GM21786 (cell line): ENCODE measurements at regions not wholly inside any gene's neighbourhood (a gene's known extent, or its start where the extent isn't known, plus 50 kb on each side); places are given as distances from the start of the nearest gene placed in this dataset.
A peak's percentile ranks its signal among the peaks of the same experiment; 100 is the strongest.

ENCODE experiments used
- ATAC-seq: cut with Tn5 transposase; IDR thresholded peaks from one replicate; pipeline ENCODE4 v1.9.1; 2021; ENCODE audit not compliant: unreplicated experiment

- ATAC-seq, result no peak
Measured at GRCh38 chr1:87560137-87560536, 231.5 kb downstream of the LMO4 start.

DNA sequence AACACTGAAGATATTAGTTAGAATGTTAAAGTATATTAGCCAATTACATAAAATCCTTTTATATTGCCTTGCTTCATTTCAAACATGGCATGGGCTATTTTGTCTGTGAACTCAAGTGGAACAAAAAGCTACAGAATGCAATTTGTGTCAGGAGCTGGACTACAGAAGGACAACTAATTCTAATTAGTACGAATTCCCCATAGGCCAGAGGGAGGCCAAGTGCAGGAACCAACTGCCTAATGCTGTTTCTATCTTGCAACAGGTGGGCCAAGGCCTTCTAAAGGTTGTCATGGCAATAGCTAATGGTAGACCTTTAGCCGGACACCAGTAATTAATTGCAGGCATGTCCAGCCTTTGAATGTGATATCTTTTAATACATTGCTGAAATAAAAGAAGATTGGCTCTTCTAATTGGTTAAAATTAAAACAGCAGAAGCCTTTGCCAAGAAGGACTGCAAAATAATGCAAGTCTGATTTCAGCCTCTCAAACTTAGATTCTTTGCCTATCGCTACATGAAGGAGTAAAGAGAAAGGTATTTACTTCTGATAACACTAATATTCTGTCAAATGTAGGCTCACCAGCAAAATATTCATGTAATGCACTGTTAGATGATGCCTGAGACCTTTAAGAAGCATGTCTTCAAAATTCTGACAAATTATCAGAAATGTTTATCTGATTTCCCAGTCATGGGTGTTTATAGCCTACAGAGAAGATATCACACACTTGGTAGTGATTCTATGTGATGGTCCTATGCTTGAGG lies 232.1 kb downstream of the LMO4 start:
- ATAC-seq, result no peak

GRCh38 chr1:87563211-87563610 lies 234.5 kb downstream of the LMO4 start:
- no peak for ATAC-seq

GRCh38 chr1:87565861-87566260 lies 237.2 kb downstream of the LMO4 start:
- ATAC-seq, result no peak

DNA sequence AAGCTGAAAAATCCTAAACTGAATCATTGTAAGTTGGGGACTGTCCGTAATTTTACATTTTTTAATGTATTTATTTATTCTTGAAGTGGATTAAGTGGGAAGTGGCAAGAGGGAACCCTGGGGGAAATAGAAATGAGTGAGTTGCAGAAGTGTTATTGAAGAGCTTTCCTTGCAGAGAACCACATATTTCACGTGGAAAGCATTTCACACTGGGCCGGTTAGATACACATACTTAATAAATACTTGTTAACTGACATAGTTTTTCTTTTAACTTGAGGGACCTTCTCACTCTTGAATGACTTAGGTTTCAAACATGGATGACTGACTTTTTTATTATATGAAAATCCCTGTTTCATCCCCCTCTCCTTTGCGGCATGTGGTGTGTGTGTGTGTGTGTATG lies 239.3 kb downstream of the LMO4 start:
- no peak for ATAC-seq

DNA sequence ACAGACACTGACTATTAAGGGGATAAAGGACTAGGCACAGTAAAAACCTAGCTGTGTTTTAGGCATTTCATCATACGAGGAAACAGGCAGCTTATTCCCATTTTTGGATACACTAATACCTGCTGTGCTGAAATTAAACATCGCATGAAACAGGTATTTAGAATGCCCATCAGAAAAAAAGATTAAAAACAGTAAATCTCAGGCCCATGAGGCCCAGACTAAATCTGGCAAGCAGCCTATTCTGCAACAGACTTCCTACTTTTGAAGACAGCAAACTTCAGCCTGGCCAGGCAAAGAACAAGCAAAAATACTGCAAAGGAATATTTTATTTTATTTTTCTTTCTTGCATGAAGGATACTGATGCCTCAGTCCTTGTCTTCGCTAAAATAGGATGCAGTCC lies 240.2 kb downstream of the LMO4 start:
- no peak for ATAC-seq

GRCh38 chr1:87572008-87572407 lies 243.3 kb downstream of the LMO4 start:
- no peak for ATAC-seq

DNA sequence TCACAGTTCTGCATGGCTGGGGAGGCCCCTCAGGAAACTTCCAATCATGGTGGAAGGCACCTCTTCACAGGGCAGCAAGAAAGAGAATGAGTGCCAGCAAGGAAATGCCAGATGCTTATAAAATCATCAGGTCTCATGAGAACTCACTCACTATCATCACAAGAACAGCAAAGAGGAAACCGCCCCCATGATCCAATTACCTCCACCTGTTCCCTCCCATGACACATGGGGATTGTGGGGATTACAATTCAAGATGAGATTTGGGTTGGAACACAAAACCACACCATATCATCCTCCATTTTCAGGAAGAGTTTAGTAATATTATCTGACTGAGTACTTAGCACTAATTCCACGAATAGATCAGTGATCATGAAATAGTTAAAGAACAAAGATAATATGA lies 244.2 kb downstream of the LMO4 start:
- no peak for ATAC-seq

- ATAC-seq, result no peak
Measured at GRCh38 chr1:87575528-87575927, 246.8 kb downstream of the LMO4 start.

DNA sequence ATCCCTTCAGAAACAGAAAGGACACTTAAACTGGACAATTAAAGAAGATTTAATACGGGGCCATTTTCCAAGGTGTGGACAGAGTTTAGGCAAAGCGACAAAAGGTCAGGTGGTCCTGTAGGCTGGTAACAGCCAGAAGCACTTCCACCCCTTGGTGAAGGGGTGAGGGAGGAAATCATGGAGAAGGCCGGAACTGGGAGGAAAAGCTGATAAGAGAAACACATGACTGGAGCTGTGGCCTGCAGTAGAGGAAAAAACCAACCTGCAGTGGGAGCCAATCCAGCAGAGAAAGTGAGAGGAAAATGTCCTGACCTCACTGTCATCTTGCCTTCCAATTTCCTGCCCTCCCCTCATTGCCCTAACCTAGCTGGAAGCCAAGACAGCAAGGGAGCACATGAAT lies 249.8 kb downstream of the LMO4 start:
- ATAC-seq, result no peak

- ATAC-seq, result no peak
Measured at GRCh38 chr1:87583459-87583858, 254.8 kb downstream of the LMO4 start.

DNA sequence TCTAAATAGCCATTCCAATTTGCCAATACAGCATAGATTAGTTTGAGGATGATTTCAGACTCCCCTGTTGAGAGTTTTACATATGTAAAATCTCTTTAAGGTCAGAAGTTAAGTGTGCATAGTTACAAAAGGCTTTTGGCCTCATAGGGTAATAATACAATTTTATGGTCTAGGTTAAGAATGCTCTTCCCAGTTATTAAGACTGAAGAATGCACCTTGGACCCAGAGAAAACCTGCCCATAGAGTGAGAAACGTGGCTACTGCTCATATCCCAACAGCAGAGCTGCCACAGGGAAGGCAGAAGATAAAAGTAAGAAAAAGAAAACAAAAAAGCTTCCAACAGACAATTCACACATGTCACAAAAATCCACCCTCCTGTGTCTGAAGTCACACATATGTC lies 255.9 kb downstream of the LMO4 start:
- ATAC-seq, result no peak

DNA sequence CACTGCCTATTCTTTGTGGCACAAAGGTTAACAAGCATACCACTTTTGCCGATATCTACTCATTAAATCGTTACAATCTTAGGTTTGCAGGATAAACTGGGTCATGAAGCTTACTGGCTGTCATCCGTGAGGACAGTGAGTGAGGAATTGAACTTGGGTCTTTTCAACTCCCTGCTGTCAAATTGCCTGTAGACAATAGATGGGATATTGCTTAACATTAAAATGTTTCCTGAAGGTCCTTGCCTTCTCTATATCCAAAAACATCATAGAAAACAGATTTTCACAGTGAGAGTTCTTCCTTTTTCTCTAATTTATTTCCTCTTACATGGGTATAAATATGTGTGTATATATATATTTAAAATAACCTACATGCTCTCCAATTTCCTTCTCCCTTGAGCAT lies 257.8 kb downstream of the LMO4 start:
- no peak for ATAC-seq

DNA sequence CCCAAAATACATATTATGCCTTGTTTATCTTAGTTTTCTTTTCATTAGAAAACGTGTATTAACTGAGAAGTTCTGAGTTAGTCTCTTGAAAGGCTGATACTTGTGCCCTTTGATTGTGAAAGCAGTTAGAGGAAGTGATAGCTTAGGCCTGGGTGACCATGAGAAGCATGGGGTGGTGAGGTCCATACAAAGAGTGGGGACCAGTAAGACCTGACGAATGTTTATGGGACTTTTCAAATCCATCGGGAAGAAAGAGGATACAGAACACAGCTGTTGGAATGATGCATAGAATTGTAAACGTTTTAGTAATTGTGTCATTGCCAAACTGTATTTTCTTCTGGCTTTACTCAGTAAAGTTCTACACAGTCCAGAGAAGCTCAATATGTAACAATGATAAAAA lies 259.8 kb downstream of the LMO4 start:
- ATAC-seq, result peak; percentile 81

DNA sequence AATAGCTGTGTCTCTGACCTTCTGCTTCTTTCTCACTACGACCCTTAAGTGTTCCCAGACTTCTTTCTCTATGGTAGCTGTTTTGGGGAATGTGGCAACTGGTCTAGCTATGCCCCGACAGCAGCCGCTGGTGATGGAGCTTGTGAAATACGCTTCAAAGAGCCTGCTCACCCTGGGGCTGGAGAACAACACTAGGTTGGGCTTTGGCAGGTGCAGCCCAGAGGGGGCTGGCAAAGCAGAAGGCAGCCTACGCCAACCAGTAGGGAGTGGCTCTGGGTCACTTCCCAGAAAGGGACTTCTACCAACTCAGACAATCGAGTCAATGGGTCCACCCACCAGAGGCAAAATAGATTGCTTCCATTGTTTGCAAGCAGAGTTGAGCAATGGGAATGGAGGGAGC lies 262.8 kb downstream of the LMO4 start:
- no peak for ATAC-seq

DNA sequence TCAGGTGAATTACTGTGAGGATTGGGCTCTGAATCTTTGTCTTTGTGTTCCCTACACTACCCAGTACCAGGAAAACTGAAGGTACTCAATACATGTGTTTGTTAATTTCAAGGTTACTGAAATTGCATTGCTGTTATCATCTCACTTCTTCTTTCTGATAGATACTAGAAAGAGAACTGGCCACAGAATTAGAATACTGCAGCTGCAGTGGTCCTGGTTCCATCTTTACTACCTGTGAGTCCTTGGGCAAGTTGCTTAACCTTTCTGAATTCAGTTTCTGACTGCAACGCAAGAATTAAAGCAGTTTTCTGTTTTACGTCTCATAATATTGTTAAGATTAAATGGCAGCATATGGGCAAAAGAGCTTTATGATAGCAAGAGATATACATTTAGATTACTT lies 263.5 kb downstream of the LMO4 start:
- peak; percentile 77 for ATAC-seq

DNA sequence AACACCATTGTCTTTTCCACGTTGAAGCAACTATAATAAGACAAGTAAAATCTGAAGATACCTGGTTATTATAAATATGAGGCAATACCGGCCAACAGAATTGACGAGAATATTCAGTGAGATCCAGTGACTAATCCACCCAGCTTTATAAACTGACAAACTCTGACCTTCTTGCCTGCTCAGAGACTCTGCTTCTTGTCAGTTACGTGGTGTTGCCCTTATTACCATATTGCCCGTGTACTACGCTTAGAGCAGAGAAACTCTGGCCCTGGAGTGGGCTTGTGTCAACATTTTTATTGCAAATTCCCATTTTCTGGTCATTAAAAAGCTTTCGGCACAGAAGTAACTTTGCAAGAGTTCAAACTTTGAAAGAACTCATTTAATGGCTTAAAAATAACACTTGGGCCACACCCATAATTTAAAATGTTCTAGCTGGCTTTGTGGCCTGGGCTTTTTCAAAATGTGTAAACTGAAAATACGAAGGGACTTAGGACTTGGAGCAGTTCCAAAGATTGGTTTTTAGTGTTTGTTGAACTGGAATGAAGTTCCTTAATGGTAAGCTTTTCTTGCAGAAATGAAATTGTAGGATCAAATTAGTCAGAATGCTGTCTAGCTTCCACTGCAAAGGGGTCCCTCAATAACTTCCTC lies 266.2 kb downstream of the LMO4 start:
- no peak for ATAC-seq

- ATAC-seq, result no peak
Measured at GRCh38 chr1:87595384-87595781, 266.7 kb downstream of the LMO4 start.

DNA sequence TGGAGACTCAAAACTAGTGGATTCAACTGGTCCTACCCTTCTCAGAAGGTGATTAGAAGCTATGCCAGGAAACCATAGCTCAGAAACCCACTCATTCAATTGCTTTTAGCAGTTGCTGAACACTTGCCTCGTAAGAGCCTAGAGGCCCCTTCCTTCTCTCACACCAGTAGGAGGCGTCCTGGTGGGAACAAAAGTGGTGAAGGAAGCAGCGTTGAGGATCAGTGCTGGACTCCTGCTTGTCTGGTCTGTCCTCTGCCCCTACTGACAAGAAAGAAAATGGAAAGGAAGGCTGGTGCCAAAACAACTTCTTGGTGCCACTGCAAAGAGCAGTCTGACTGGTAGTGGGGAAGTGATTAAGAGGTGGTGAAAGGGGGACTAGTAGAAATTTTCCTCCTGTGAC lies 269.7 kb downstream of the LMO4 start:
- ATAC-seq, result no peak

DNA sequence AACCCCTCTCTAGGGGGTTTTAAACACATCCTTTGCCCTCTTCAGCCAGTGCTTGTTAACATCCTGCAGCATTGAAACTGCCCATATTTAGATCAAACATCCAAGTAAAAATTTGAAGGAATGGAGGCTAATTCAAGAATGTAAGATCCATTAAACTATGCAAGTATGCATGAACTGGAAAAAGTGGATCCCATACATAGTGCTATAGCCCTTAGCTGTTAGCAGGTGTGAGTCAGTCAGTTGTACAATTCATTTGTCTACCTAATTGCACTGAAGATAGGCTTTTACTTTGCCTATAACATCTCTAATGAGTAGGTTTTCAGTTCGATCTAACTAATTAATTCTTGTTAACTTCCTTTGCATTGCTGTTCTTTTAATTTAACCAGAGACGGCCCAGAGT lies 270.9 kb downstream of the LMO4 start:
- no peak for ATAC-seq

DNA sequence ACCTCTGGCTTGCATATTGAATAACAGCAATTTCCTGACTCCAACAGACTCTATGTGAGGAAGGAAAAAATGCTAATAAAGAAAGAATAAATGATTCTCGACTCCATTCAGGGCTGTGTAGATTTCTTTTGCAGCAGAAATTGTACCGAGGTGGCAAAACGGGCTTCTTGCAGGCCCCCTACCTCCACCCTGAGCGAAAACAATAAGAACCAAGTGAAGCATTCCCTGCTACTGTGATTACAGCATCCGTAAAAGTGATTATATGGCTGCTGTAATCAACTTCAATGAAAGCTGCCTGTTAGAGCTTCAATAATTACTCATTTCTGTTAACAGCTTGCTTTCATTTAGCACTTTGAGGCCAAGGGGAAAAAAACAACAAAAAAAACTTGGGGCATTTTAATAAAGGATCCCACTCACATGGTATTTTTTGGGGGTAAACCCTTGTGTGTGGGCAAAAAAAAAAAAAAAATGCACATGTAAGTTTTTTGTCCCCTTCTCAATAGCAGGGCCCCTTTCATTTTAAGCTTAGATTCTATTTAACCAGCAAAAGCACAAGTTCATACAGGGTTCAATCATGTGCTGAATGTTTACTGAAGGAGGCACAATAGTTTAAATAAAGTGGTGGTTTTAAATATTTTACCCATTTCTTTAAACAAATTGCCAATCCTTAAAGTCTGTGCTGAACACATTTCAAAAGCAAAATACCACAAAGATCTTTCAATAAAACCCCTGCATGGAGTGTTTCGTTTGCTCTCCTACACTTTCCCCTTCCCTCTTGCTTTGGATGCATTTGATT lies 271.6 kb downstream of the LMO4 start:
- no peak for ATAC-seq

DNA sequence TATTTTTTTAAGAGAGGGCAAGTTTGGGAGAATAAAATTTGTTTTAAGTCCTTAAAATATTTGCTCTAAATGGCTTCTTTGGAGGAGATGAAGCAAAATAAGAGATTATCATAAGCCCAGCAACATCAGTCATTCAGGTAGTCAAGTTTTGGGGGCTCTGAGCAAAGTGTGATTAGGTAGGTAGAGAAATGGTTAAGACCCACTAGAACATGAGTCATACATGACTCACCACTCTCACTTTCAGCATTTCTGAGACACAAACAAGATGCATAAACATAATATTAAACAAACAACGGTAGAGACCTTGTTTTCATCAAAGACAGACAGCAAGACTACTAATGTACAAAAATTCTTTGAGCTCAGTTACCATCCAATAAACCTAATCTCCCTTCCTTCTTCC lies 272.2 kb downstream of the LMO4 start:
- no peak for ATAC-seq
